ENCODE measurements at regions not wholly inside any gene's neighbourhood (a gene's known extent, or its start where the extent isn't known, plus 50 kb on each side); places are given as distances from the start of the nearest gene placed in this dataset.

GRCh38 chr17:79237448-79238053 lies 162.9 kb downstream of the ENGASE start:
- intact Hi-C loops (cut with DNase I; ENCODE audit: low total_unique reads) = no loop called here
- TF ChIP-seq POLR2A (IDR thresholded peaks at IDR 0.05) (no peak), POLR2AphosphoS5 (IDR thresholded peaks at IDR 0.05) (no peak), CTCF (IDR thresholded peaks at IDR 0.05) (no peak)
- Histone ChIP-seq H3K4me3 (no peak overlapping the region), H3K4me1 (no peaks in the 10 kb centered on the region), H3K9me3 (peaks cover 0 to 14% of the 10 kb centered on the region in 2 donors), H3K27me3 (peaks cover 0 to 27% of the 10 kb centered on the region in 2 donors), H3K36me3 (no peaks in the 10 kb centered on the region), H3K27ac (no peak overlapping the region)
- DNase-seq (ENCODE audit: low spot score in 2 of 2) = no peak

GRCh38 chr17:79235808-79236207 lies 161.2 kb downstream of the ENGASE start:
- intact Hi-C loops (cut with DNase I; ENCODE audit: low total_unique reads) = no loop called here
- no peak overlapping the region for H3K27ac ChIP-seq
- H3K4me3 ChIP-seq = no peak overlapping the region
- no peak for DNase-seq (ENCODE audit: low spot score in 2 of 2)
- TF ChIP-seq POLR2AphosphoS5 (IDR thresholded peaks at IDR 0.05) (no peak), POLR2A (IDR thresholded peaks at IDR 0.05) (no peak), CTCF (IDR thresholded peaks at IDR 0.05) (no peak)
- H3K4me1 ChIP-seq = no peaks in the 10 kb centered on the region
- H3K27me3 ChIP-seq = peaks cover 0 to 20% of the 10 kb centered on the region in 2 donors
- H3K36me3 ChIP-seq = no peaks in the 10 kb centered on the region
- peaks cover 0 to 8% of the 10 kb centered on the region in 2 donors for H3K9me3 ChIP-seq

- intact Hi-C loops (cut with DNase I; ENCODE audit: low total_unique reads) = no loop called here
- no peak for TF ChIP-seq POLR2A (IDR thresholded peaks at IDR 0.05)
- TF ChIP-seq POLR2AphosphoS5 (IDR thresholded peaks at IDR 0.05) = no peak
- no peak for TF ChIP-seq CTCF (IDR thresholded peaks at IDR 0.05)
- H3K4me1 ChIP-seq = no peaks in the 10 kb centered on the region
- H3K27ac ChIP-seq = no peak overlapping the region
- H3K36me3 ChIP-seq = no peaks in the 10 kb centered on the region
- H3K9me3 ChIP-seq = peaks cover 0 to 8% of the 10 kb centered on the region in 2 donors
- H3K27me3 ChIP-seq = peaks cover 0 to 15% of the 10 kb centered on the region in 2 donors
- no peak for DNase-seq (ENCODE audit: low spot score in 2 of 2)
- H3K4me3 ChIP-seq = no peak overlapping the region
Observed at GRCh38 chr17:79233916-79234551, 159.4 kb downstream of the ENGASE start.

GRCh38 chr17:79232957-79233356 lies 158.3 kb downstream of the ENGASE start:
- TF ChIP-seq CTCF (IDR thresholded peaks at IDR 0.05) (no peak), POLR2A (IDR thresholded peaks at IDR 0.05) (no peak), POLR2AphosphoS5 (IDR thresholded peaks at IDR 0.05) (no peak)
- Histone ChIP-seq H3K27ac (no peak overlapping the region), H3K4me3 (no peak overlapping the region), H3K27me3 (peaks cover 0 to 22% of the 10 kb centered on the region in 2 donors), H3K4me1 (no peaks in the 10 kb centered on the region), H3K9me3 (peaks cover 0 to 8% of the 10 kb centered on the region in 2 donors), H3K36me3 (no peaks in the 10 kb centered on the region)
- no peak for DNase-seq (ENCODE audit: low spot score in 2 of 2)
- intact Hi-C loops (cut with DNase I; ENCODE audit: low total_unique reads) = no loop called here

GRCh38 chr17:79231766-79232287 lies 157.2 kb downstream of the ENGASE start:
- H3K4me3 ChIP-seq = no peak overlapping the region
- peaks cover 0 to 33% of the 10 kb centered on the region in 2 donors for H3K27me3 ChIP-seq
- TF ChIP-seq POLR2A (IDR thresholded peaks at IDR 0.05) (no peak), POLR2AphosphoS5 (IDR thresholded peaks at IDR 0.05) (no peak), CTCF (IDR thresholded peaks at IDR 0.05) (no peak)
- H3K36me3 ChIP-seq = no peaks in the 10 kb centered on the region
- H3K4me1 ChIP-seq = no peaks in the 10 kb centered on the region
- H3K9me3 ChIP-seq = peaks cover 0 to 8% of the 10 kb centered on the region in 2 donors
- H3K27ac ChIP-seq = no peak overlapping the region
- intact Hi-C loops (cut with DNase I; ENCODE audit: low total_unique reads) = no loop called here
- no peak for DNase-seq (ENCODE audit: low spot score in 2 of 2)

Data from breast epithelium (tissue), 4 donors.